ENCODE measurements at regions not wholly inside any gene's neighbourhood (a gene's known extent, or its start where the extent isn't known, plus 50 kb on each side); places are given as distances from the start of the nearest gene placed in this dataset.

DNA sequence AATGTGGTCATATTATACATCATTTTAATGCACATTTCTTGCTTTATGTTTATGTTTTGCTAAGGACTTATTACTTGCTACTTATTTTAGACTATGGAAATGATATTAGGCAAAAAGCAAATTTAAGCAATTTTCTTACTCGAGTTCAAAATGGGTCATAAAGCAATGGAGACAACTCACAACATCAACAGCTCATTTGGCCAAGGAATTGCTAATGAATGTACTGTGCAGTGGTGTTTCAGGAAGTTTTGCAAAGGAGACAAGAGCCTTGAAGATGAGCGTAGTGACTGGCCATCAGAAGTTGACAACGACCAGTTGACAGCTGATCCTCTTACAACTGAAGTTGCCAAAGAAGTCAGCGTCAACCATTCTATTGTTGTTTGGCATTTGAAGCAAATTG is 831.8 kb upstream of the SEL1L start:
- Histone ChIP-seq H3K4me3 (no peak overlapping the region), H3K4me1 (ENCODE audit: insufficient read depth) (no peaks in the 10 kb centered on the region), H3K79me2 (replicated peaks; ENCODE audit: insufficient read depth) (no peaks in the 10 kb centered on the region), H3K36me3 (ENCODE audit: insufficient read depth) (no peaks in the 10 kb centered on the region), H2AFZ (no peak overlapping the region), H3K9me2 (ENCODE audit: insufficient read depth) (no peaks in the 10 kb centered on the region; the same call in 1 of the 2 replicates), H3K4me2 (no peak overlapping the region), H3F3A (replicated peaks; ENCODE audit: low read depth) (no peaks in the 10 kb centered on the region), H4K20me1 (replicated peaks; ENCODE audit: insufficient read depth) (no peaks in the 10 kb centered on the region), H3K27me3 (ENCODE audit: insufficient read depth) (no peaks in the 10 kb centered on the region), H3K27ac (ENCODE audit: low read depth) (no peak overlapping the region)
- no peaks in the 10 kb centered on the region for H3K4me1 Mint-ChIP-seq
- H3K27me3 Mint-ChIP-seq (ENCODE audit: insufficient read depth, low read depth, poor library complexity): peaks cover 2% of the 10 kb centered on the region
- peaks cover 91% of the 10 kb centered on the region for H3K9me3 Mint-ChIP-seq
- TF ChIP-seq NANOG (IDR thresholded peaks at IDR 0.05; ENCODE audit: borderline replicate concordance) (no peak), ETS1 (IDR thresholded peaks at IDR 0.05) (no peak), EZH2phosphoT487 (IDR thresholded peaks at IDR 0.05; ENCODE audit: unreplicated experiment) (no peak), CREB1 (CRISPR knock-in tag; IDR thresholded peaks at IDR 0.05; ENCODE audit: low read depth) (no peak), EZH2 (IDR thresholded peaks at IDR 0.05; ENCODE audit: low read depth, unreplicated experiment) (no peak), CTCF (conservative IDR thresholded peaks at IDR 0.05; ENCODE audit: low read depth in 2 of 2) (no peak), ZNF462 (CRISPR knock-in tag; IDR thresholded peaks at IDR 0.05) (no peak), ZNF114 (CRISPR knock-in tag; IDR thresholded peaks at IDR 0.05) (no peak), STAT1 (IDR thresholded peaks at IDR 0.05; ENCODE audit: unreplicated experiment) (no peak), POLR2AphosphoS5 (IDR thresholded peaks at IDR 0.05; ENCODE audit: low read depth) (no peak), ZNF331 (CRISPR knock-in tag; IDR thresholded peaks at IDR 0.05; ENCODE audit: low read depth) (no peak), JUNB (IDR thresholded peaks at IDR 0.05; ENCODE audit: unreplicated experiment) (no peak)
- TF ChIP-seq, protein P1, sequence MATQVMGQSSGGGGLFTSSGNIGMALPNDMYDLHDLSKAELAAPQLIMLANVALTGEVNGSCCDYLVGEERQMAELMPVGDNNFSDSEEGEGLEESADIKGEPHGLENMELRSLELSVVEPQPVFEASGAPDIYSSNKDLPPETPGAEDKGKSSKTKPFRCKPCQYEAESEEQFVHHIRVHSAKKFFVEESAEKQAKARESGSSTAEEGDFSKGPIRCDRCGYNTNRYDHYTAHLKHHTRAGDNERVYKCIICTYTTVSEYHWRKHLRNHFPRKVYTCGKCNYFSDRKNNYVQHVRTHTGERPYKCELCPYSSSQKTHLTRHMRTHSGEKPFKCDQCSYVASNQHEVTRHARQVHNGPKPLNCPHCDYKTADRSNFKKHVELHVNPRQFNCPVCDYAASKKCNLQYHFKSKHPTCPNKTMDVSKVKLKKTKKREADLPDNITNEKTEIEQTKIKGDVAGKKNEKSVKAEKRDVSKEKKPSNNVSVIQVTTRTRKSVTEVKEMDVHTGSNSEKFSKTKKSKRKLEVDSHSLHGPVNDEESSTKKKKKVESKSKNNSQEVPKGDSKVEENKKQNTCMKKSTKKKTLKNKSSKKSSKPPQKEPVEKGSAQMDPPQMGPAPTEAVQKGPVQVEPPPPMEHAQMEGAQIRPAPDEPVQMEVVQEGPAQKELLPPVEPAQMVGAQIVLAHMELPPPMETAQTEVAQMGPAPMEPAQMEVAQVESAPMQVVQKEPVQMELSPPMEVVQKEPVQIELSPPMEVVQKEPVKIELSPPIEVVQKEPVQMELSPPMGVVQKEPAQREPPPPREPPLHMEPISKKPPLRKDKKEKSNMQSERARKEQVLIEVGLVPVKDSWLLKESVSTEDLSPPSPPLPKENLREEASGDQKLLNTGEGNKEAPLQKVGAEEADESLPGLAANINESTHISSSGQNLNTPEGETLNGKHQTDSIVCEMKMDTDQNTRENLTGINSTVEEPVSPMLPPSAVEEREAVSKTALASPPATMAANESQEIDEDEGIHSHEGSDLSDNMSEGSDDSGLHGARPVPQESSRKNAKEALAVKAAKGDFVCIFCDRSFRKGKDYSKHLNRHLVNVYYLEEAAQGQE (IDR thresholded peaks at IDR 0.05; ENCODE audit: unreplicated experiment): no peak
- no peak for DNase-seq (ENCODE audit: low spot score)
- H3K4me3 Mint-ChIP-seq: no peak overlapping the region
- peaks cover 15% of the 10 kb centered on the region for H3K36me3 Mint-ChIP-seq (ENCODE audit: low read depth)
- ATAC-seq: no peak
- no peak overlapping the region for H3K27ac Mint-ChIP-seq

Measured in GM23338 (cell line).